HL-60 (cell line): ENCODE measurements at regions not wholly inside any gene's neighbourhood (a gene's known extent, or its start where the extent isn't known, plus 50 kb on each side); places are given as distances from the start of the nearest gene placed in this dataset.

Source experiments
- POLR2AphosphoS5 ChIP-seq: IDR thresholded peaks from 2 replicates; pipeline ENCODE4 v1.6.1; 2012; ENCODE audit warnings: low read depth
- REST ChIP-seq: IDR thresholded peaks from 2 replicates; pipeline ENCODE4 v1.6.1; 2012; ENCODE audit warnings: low read depth; ENCODE audit not compliant: insufficient replicate concordance

GRCh38 chr10:71062156-71062555 lies 150.2 kb upstream of the UNC5B start:
- TF ChIP-seq REST (no peak), POLR2AphosphoS5 (no peak)
